Stimulated activated CD8-positive, alpha-beta memory T cell treated with anti-CD3 and anti-CD28 coated beads, Interleukin-12 subunit alpha, Interleukin-12 subunit beta, amount 100 ng/mL, for 24 hours (primary cell): ENCODE measurements at regions not wholly inside any gene's neighbourhood (a gene's known extent, or its start where the extent isn't known, plus 50 kb on each side); places are given as distances from the start of the nearest gene placed in this dataset.
"Not testable (repeated sequence)": the region's sequence is repeated elsewhere in the genome, so short reads cannot be mapped to it uniquely, and the experiment has no call there.

Experiments used
- DNase-seq: peaks from one replicate; pipeline ENCODE4 v3.0.0-alpha.2; 2020; ENCODE audit errors: extremely low read depth

GRCh38 chr9:6160579-6160978 is 55.0 kb upstream of the IL33 start:
- DNase-seq, result no peak

- no peak for DNase-seq
Measured at GRCh38 chr9:6153425-6153824, 62.2 kb upstream of the IL33 start.

GRCh38 chr9:6152788-6153187 is 62.8 kb upstream of the IL33 start:
- no peak for DNase-seq

GRCh38 chr9:6150483-6150882 is 65.1 kb upstream of the IL33 start:
- DNase-seq, result no peak

- DNase-seq, result no peak
Measured at GRCh38 chr9:6149315-6149714, 66.3 kb upstream of the IL33 start.

GRCh38 chr9:6147846-6148245 is 67.8 kb upstream of the IL33 start:
- no peak for DNase-seq

GRCh38 chr9:6144947-6145346 is 70.7 kb upstream of the IL33 start:
- DNase-seq, result no peak

- no peak for DNase-seq
Measured at GRCh38 chr9:6142799-6143454, 72.7 kb upstream of the IL33 start.

GRCh38 chr9:6135780-6136179 is 79.8 kb upstream of the IL33 start:
- not testable (repeated sequence) for DNase-seq

GRCh38 chr9:6134661-6135180 is 80.9 kb upstream of the IL33 start:
- DNase-seq, result no peak

GRCh38 chr9:6133346-6134063 is 82.1 kb upstream of the IL33 start:
- no peak for DNase-seq

- no peak for DNase-seq
Measured at GRCh38 chr9:6132650-6133049, 83.0 kb upstream of the IL33 start.

- DNase-seq, result no peak
Measured at GRCh38 chr9:6128030-6128429, 87.6 kb upstream of the IL33 start.

GRCh38 chr9:6126377-6126776 is 89.2 kb upstream of the IL33 start:
- no peak for DNase-seq

- no peak for DNase-seq
Measured at GRCh38 chr9:6123416-6123815, 92.2 kb upstream of the IL33 start.

- no peak for DNase-seq
Measured at GRCh38 chr9:6121707-6122106, 93.9 kb upstream of the IL33 start.

GRCh38 chr9:6114424-6114823 is 99.0 kb upstream of the RANBP6 start:
- DNase-seq, result no peak

- DNase-seq, result no peak
Measured at GRCh38 chr9:6113819-6114218, 98.4 kb upstream of the RANBP6 start.

- no peak for DNase-seq
Measured at GRCh38 chr9:6113312-6113711, 97.9 kb upstream of the RANBP6 start.

- no peak for DNase-seq
Measured at GRCh38 chr9:6109986-6110385, 94.6 kb upstream of the RANBP6 start.

GRCh38 chr9:6109571-6109970 is 94.1 kb upstream of the RANBP6 start:
- DNase-seq, result no peak

GRCh38 chr9:6106711-6107339 is 91.4 kb upstream of the RANBP6 start:
- no peak for DNase-seq

GRCh38 chr9:6105738-6106137 is 90.3 kb upstream of the RANBP6 start:
- no peak for DNase-seq
